ENCODE measurements at regions not wholly inside any gene's neighbourhood (a gene's known extent, or its start where the extent isn't known, plus 50 kb on each side); places are given as distances from the start of the nearest gene placed in this dataset.

GRCh38 chr3:177473184-177473583 is 275.9 kb upstream of the TBL1XR1 start:
- ChIA-PET CTCF (no interaction called here), POLR2A (no interaction called here)
- intact Hi-C loops (cut with micrococcal nuclease; ENCODE audit: unreplicated experiment): no loop called here
- Mint-ChIP-seq H3K36me3 (ENCODE audit: insufficient read depth, unreplicated experiment) (no peaks in the 10 kb centered on the region), H3K9me3 (ENCODE audit: unreplicated experiment) (no peaks in the 10 kb centered on the region), H3K27ac (ENCODE audit: unreplicated experiment) (no peak overlapping the region), H3K27me3 (ENCODE audit: insufficient read depth, unreplicated experiment) (no peaks in the 10 kb centered on the region), H3K4me1 (ENCODE audit: low read depth, unreplicated experiment) (peaks cover 21% of the 10 kb centered on the region), H3K4me3 (ENCODE audit: unreplicated experiment) (no peak overlapping the region)
- H3K4me3 ChIP-seq (ENCODE audit: low read depth, low read length): no peak overlapping the region
- no peaks in the 10 kb centered on the region for H3K9me3 ChIP-seq
- no peaks in the 10 kb centered on the region for H3K27me3 ChIP-seq (replicated peaks; ENCODE audit: control insufficient read depth, insufficient read depth, low read length)
- no peak for DNase-seq
- H3K36me3 ChIP-seq (ENCODE audit: control insufficient read depth, insufficient read depth, low read length): no peaks in the 10 kb centered on the region
- 0 out of 2 replicates have a peak, but pooled peaks cover 9% of the 10 kb centered on the region for H3K4me1 ChIP-seq
- TF ChIP-seq, protein P1, sequence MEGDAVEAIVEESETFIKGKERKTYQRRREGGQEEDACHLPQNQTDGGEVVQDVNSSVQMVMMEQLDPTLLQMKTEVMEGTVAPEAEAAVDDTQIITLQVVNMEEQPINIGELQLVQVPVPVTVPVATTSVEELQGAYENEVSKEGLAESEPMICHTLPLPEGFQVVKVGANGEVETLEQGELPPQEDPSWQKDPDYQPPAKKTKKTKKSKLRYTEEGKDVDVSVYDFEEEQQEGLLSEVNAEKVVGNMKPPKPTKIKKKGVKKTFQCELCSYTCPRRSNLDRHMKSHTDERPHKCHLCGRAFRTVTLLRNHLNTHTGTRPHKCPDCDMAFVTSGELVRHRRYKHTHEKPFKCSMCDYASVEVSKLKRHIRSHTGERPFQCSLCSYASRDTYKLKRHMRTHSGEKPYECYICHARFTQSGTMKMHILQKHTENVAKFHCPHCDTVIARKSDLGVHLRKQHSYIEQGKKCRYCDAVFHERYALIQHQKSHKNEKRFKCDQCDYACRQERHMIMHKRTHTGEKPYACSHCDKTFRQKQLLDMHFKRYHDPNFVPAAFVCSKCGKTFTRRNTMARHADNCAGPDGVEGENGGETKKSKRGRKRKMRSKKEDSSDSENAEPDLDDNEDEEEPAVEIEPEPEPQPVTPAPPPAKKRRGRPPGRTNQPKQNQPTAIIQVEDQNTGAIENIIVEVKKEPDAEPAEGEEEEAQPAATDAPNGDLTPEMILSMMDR (IDR thresholded peaks at IDR 0.05; ENCODE audit: insufficient read depth in 1 of 2, low read depth in 1 of 2, low read length in 1 of 2, severe bottlenecking in 1 of 2, unreplicated experiment in 1 of 2): no peak
- BruUV-seq (replicated peaks): no TSS peak

- TF ChIP-seq, protein P1 (IDR thresholded peaks at IDR 0.05; ENCODE audit: insufficient read depth in 1 of 2, low read depth in 1 of 2, low read length in 1 of 2, severe bottlenecking in 1 of 2, unreplicated experiment in 1 of 2): no peak
- Mint-ChIP-seq H3K4me3 (ENCODE audit: unreplicated experiment) (no peak overlapping the region), H3K36me3 (ENCODE audit: insufficient read depth, unreplicated experiment) (no peaks in the 10 kb centered on the region), H3K4me1 (ENCODE audit: low read depth, unreplicated experiment) (peaks cover 20% of the 10 kb centered on the region), H3K9me3 (ENCODE audit: unreplicated experiment) (no peaks in the 10 kb centered on the region), H3K27me3 (ENCODE audit: insufficient read depth, unreplicated experiment) (no peaks in the 10 kb centered on the region), H3K27ac (ENCODE audit: unreplicated experiment) (no peak overlapping the region)
- Histone ChIP-seq H3K4me3 (ENCODE audit: low read depth, low read length) (no peak overlapping the region), H3K4me1 (0 out of 2 replicates have a peak, but pooled peaks cover 9% of the 10 kb centered on the region), H3K27me3 (replicated peaks; ENCODE audit: control insufficient read depth, insufficient read depth, low read length) (no peaks in the 10 kb centered on the region), H3K36me3 (ENCODE audit: control insufficient read depth, insufficient read depth, low read length) (no peaks in the 10 kb centered on the region), H3K9me3 (no peaks in the 10 kb centered on the region)
- intact Hi-C loops (cut with micrococcal nuclease; ENCODE audit: unreplicated experiment): no loop called here
- CTCF ChIA-PET: no interaction called here
- POLR2A ChIA-PET: no interaction called here
- no peak for DNase-seq
- no TSS peak for BruUV-seq (replicated peaks)
Measured at GRCh38 chr3:177473903-177474302, 276.6 kb upstream of the TBL1XR1 start.

- H3K4me1 ChIP-seq: 0 out of 2 replicates have a peak, but pooled peaks cover 13% of the 10 kb centered on the region
- no peaks in the 10 kb centered on the region for H3K9me3 ChIP-seq
- no peaks in the 10 kb centered on the region for H3K9me3 Mint-ChIP-seq (ENCODE audit: unreplicated experiment)
- no TSS peak for BruUV-seq (replicated peaks)
- no peaks in the 10 kb centered on the region for H3K27me3 Mint-ChIP-seq (ENCODE audit: insufficient read depth, unreplicated experiment)
- H3K27ac Mint-ChIP-seq (ENCODE audit: unreplicated experiment): no peak overlapping the region
- POLR2A ChIA-PET: no interaction called here
- CTCF ChIA-PET: no interaction called here
- H3K36me3 ChIP-seq (ENCODE audit: control insufficient read depth, insufficient read depth, low read length): no peaks in the 10 kb centered on the region
- no peak overlapping the region for H3K4me3 Mint-ChIP-seq (ENCODE audit: unreplicated experiment)
- intact Hi-C loops (cut with micrococcal nuclease; ENCODE audit: unreplicated experiment): no loop called here
- H3K4me1 Mint-ChIP-seq (ENCODE audit: low read depth, unreplicated experiment): peaks cover 11% of the 10 kb centered on the region
- no peaks in the 10 kb centered on the region for H3K27me3 ChIP-seq (replicated peaks; ENCODE audit: control insufficient read depth, insufficient read depth, low read length)
- H3K36me3 Mint-ChIP-seq (ENCODE audit: insufficient read depth, unreplicated experiment): no peaks in the 10 kb centered on the region
- H3K4me3 ChIP-seq (ENCODE audit: low read depth, low read length): no peak overlapping the region
- TF ChIP-seq, protein P1 (IDR thresholded peaks at IDR 0.05; ENCODE audit: insufficient read depth in 1 of 2, low read depth in 1 of 2, low read length in 1 of 2, severe bottlenecking in 1 of 2, unreplicated experiment in 1 of 2): no peak
- DNase-seq: no peak
Measured at GRCh38 chr3:177474652-177475355, 277.5 kb upstream of the TBL1XR1 start.

Data from Caco-2 (cell line).